GM12875 (cell line): ENCODE measurements at regions not wholly inside any gene's neighbourhood (a gene's known extent, or its start where the extent isn't known, plus 50 kb on each side); places are given as distances from the start of the nearest gene placed in this dataset.

ENCODE experiments used
- H3K4me3 ChIP-seq: one replicate; pipeline ENCODE4 v1.5.1; 2011; ENCODE audit warnings: low read depth, low read length, control low read depth
- TF ChIP-seq, protein P1 (sequence below): IDR thresholded peaks from 2 replicates; pipeline ENCODE4 v1.5.1; 2011; ENCODE audit warnings: low read depth, mild to moderate bottlenecking, control low read depth, inconsistent platforms, low read length, moderate library complexity, borderline replicate concordance; ENCODE audit not compliant: insufficient read depth

GRCh38 chr1:164366014-164366413, 193.0 kb upstream of the PBX1 start:
- TF ChIP-seq, protein P1, sequence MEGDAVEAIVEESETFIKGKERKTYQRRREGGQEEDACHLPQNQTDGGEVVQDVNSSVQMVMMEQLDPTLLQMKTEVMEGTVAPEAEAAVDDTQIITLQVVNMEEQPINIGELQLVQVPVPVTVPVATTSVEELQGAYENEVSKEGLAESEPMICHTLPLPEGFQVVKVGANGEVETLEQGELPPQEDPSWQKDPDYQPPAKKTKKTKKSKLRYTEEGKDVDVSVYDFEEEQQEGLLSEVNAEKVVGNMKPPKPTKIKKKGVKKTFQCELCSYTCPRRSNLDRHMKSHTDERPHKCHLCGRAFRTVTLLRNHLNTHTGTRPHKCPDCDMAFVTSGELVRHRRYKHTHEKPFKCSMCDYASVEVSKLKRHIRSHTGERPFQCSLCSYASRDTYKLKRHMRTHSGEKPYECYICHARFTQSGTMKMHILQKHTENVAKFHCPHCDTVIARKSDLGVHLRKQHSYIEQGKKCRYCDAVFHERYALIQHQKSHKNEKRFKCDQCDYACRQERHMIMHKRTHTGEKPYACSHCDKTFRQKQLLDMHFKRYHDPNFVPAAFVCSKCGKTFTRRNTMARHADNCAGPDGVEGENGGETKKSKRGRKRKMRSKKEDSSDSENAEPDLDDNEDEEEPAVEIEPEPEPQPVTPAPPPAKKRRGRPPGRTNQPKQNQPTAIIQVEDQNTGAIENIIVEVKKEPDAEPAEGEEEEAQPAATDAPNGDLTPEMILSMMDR, result no peak
- no peak overlapping the region for H3K4me3 ChIP-seq

GRCh38 chr1:164369698-164370365, 189.2 kb upstream of the PBX1 start:
- TF ChIP-seq, protein P1, result no peak
- no peak overlapping the region for H3K4me3 ChIP-seq

GRCh38 chr1:164380893-164381292, 178.1 kb upstream of the PBX1 start:
- TF ChIP-seq, protein P1, result no peak
- H3K4me3 ChIP-seq, result no peak overlapping the region

DNA sequence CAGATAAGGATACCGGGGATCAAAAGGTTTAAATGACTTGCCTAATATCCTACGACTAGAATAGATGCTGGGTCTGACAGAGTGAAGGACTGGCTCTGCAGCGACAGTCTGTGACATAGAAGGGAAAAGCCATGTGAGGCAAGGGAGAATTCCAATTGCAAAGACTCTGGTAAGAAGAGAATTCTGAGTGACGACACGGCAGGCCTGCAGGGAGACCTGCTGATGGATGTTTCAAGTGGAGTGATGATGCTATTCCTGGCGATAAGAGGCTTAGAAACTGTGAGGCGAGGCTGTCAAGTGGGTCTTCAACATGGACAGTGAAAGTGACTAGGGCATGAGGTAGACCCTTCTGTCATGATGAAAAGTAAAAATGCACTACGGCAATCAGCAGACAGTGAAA, 176.6 kb upstream of the PBX1 start:
- TF ChIP-seq, protein P1, result no peak
- H3K4me3 ChIP-seq, result no peak overlapping the region

DNA sequence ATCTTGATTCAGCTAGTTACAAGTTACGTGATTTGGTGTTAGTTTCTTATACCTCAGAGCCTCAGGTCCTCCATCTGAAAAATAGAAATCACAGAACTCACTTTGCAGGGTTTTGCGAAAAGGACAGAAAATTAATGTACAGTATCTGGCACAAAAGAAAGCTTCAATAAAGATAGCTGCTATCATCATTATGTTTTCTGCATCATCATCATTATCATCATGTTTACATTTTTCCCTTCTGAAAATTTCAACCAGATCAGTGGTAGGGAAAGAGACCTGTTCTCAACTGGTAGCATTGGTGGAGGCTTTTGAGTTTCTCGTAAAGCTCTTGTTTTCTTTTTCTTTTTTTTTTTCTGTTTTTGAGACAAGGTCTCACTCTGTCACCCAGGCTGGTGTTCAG, 174.7 kb upstream of the PBX1 start:
- TF ChIP-seq, protein P1, result no peak
- H3K4me3 ChIP-seq, result no peak overlapping the region

DNA sequence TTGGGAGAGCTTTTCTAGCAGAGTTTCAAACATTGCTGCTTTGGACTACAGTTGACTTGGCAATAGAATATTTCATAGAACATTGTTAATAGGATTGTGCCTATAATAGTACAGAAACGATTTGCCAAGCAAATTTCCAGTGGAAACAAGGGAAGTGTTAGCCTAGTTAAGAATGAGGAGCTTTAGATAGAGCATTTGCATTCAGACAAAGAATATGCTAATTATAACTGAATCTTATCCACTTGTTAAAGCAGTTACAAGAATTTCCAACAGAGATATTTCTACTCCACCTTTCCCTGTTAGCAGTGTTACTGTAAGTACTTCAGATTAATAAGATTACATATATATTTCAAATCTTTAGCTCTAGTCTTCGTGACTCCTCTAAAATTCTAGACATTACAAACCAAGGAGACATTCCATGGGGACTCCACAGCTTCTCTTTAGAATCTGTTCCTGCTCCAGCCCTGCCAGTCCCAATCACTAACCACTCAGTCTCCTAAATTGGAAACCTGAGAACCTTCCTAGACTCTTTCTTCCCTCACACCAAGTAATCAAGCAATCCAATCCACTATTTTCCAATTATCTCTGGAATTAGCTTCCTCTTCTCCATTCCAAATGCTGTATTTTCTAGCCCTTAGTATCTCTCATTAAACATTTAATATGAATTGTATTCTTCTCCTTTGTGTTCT, 141.8 kb upstream of the PBX1 start:
- TF ChIP-seq, protein P1, result no peak
- no peak overlapping the region for H3K4me3 ChIP-seq

- TF ChIP-seq, protein P1, result no peak
Measured at GRCh38 chr1:164423136-164423535, 135.8 kb upstream of the PBX1 start.

More at GRCh38 chr1:164423136-164423535, 135.8 kb upstream of the PBX1 start:
- no peak overlapping the region for H3K4me3 ChIP-seq
